ENCODE measurements at regions not wholly inside any gene's neighbourhood (a gene's known extent, or its start where the extent isn't known, plus 50 kb on each side); places are given as distances from the start of the nearest gene placed in this dataset.

- TF ChIP-seq SMAD2 (IDR thresholded peaks at IDR 0.05; ENCODE audit: low read depth, low read length) (no peak), ZFX (CRISPR knock-in tag; IDR thresholded peaks at IDR 0.05) (peak; percentile 98), MTA2 (IDR thresholded peaks at IDR 0.05; ENCODE audit: low read depth) (no peak), HOMEZ (CRISPR knock-in tag; IDR thresholded peaks at IDR 0.05) (no peak), USF2 (CRISPR knock-in tag; IDR thresholded peaks at IDR 0.05) (no peak), ZNF431 (CRISPR knock-in tag; IDR thresholded peaks at IDR 0.05) (peak; percentile 72), TRIM28 (IDR thresholded peaks at IDR 0.05) (peak; percentile 27; the same call in 1 of the 2 replicates), ZNF232 (CRISPR knock-in tag; IDR thresholded peaks at IDR 0.05) (no peak), DPF2 (IDR thresholded peaks at IDR 0.05) (no peak; the same call in 1 of the 2 replicates), ZEB2 (IDR thresholded peaks at IDR 0.05) (no peak), TFE3 (CRISPR knock-in tag; IDR thresholded peaks at IDR 0.05) (no peak), RERE (CRISPR knock-in tag; IDR thresholded peaks at IDR 0.05; ENCODE audit: borderline replicate concordance) (peak; percentile 92), ID3 (CRISPR knock-in tag; IDR thresholded peaks at IDR 0.05) (no peak), ID3 (tag; IDR thresholded peaks at IDR 0.05) (peak; percentile 68; the same call in 1 of the 2 replicates), FOSL1 (tag; conservative IDR thresholded peaks at IDR 0.05) (no peak; the same call in 1 of the 2 replicates), ARID2 (IDR thresholded peaks at IDR 0.05) (no peak), MBD2 (IDR thresholded peaks at IDR 0.05; ENCODE audit: borderline replicate concordance, low read depth) (peak; percentile 90; the same call in 1 of the 2 replicates), TCF7L2 (IDR thresholded peaks at IDR 0.05; ENCODE audit: low read depth, low read length) (no peak), ZNF121 (CRISPR knock-in tag; conservative IDR thresholded peaks at IDR 0.05) (no peak), L3MBTL2 (IDR thresholded peaks at IDR 0.05) (peak; percentile 97), MCM2 (IDR thresholded peaks at IDR 0.05; ENCODE audit: low read depth) (no peak)
Observed at GRCh38 chr3:48088749-48089466, 72.7 kb upstream of the MAP4 start (continued).
